ENCODE measurements at regions not wholly inside any gene's neighbourhood (a gene's known extent, or its start where the extent isn't known, plus 50 kb on each side); places are given as distances from the start of the nearest gene placed in this dataset.

- TF ChIP-seq CTCF (IDR thresholded peaks at IDR 0.05) = no peak
- TF ChIP-seq EP300 (IDR thresholded peaks at IDR 0.05) = no peak
These were observed 260.5 kb downstream of the C1D start for GRCh38 chr2:67802291-67802690.

Measured in tibial nerve (tissue), 4 donors.